Keratinocyte (primary cell): ENCODE measurements at regions not wholly inside any gene's neighbourhood (a gene's known extent, or its start where the extent isn't known, plus 50 kb on each side); places are given as distances from the start of the nearest gene placed in this dataset.

Experiments
- CTCF ChIP-seq, 3 experiments: IDR thresholded peaks in 1 of 3; conservative IDR thresholded peaks in 1 of 3; optimal IDR thresholded peaks in 1 of 3; 2 replicates in 2 of 3; 3 replicates in 1 of 3; pipeline versions ENCODE3 to v1.5.1; 2011; ENCODE audit warnings: low read length in 3 of 3, mild to moderate bottlenecking in 3 of 3, moderate library complexity in 2 of 3, control low read depth in 1 of 3, inconsistent platforms in 1 of 3; ENCODE audit not compliant: insufficient read depth in 2 of 3; ENCODE audit errors: extremely low read depth in 1 of 3
- EZH2 ChIP-seq: IDR thresholded peaks from one replicate; pipeline ENCODE4 v1.6.1; 2012; ENCODE audit warnings: inconsistent platforms, mild to moderate bottlenecking, low read length, moderate library complexity

GRCh38 chr3:147318900-147319299, 87.4 kb downstream of the ZIC4 start:
- no peak for TF ChIP-seq CTCF (optimal IDR thresholded peaks at IDR 0.05 in 1 of 3, IDR thresholded peaks at IDR 0.05 in 1 of 3, conservative IDR thresholded peaks at IDR 0.05 in 1 of 3; ENCODE audit: extremely low read depth in 1 of 3, insufficient read depth in 2 of 3, low read length in 3 of 3)
- no peak for TF ChIP-seq EZH2
